Loucy (cell line): ENCODE measurements at regions not wholly inside any gene's neighbourhood (a gene's known extent, or its start where the extent isn't known, plus 50 kb on each side); places are given as distances from the start of the nearest gene placed in this dataset.
"Not testable (repeated sequence)": the region's sequence is repeated elsewhere in the genome, so short reads cannot be mapped to it uniquely, and the experiment has no call there.

Source experiments
- H2AFZ ChIP-seq: fragments of 200-600 bp; sonication (generic); 2 replicates; pipeline ENCODE4 v1.6.0; 2016; ENCODE audit warnings: antibody characterized with exemption, mild to moderate bottlenecking, low read length, moderate library complexity
- H3F3A ChIP-seq: fragments of 200-600 bp; 2 replicates; pipeline ENCODE4 v1.6.0; 2016; ENCODE audit warnings: antibody characterized with exemption, low read depth, mild to moderate bottlenecking
- H3K27me3 ChIP-seq: fragments of 200-600 bp; sonication (generic); 2 replicates; pipeline ENCODE4 v1.6.1; 2014; ENCODE audit warnings: low read length, mild to moderate bottlenecking; ENCODE audit not compliant: insufficient read depth, poor library complexity, severe bottlenecking
- H3K36me3 ChIP-seq: fragments of 200-600 bp; sonication (generic); 2 replicates; pipeline ENCODE4 v1.6.1; 2016; ENCODE audit warnings: low read length; ENCODE audit not compliant: insufficient read depth
- H3K4me1 ChIP-seq: fragments of 200-600 bp; sonication (generic); 2 replicates; pipeline ENCODE4 v1.5.1; 2014; ENCODE audit warnings: low read length, mild to moderate bottlenecking; ENCODE audit not compliant: insufficient read depth, poor library complexity, severe bottlenecking
- H3K4me2 ChIP-seq: fragments of 200-600 bp; sonication (generic); 2 replicates; pipeline ENCODE4 v1.6.0; 2014; ENCODE audit warnings: antibody characterized with exemption, low read length, low read depth, mild to moderate bottlenecking; ENCODE audit not compliant: poor library complexity, severe bottlenecking
- H3K4me3 ChIP-seq: fragments of 200-600 bp; sonication (generic); 2 replicates; pipeline ENCODE4 v1.5.1; 2014; ENCODE audit warnings: low read length, mild to moderate bottlenecking, mixed read lengths; ENCODE audit not compliant: poor library complexity, severe bottlenecking
- H3K79me2 ChIP-seq: fragments of 200-600 bp; sonication (generic); 2 replicates; pipeline ENCODE4 v1.6.1; 2014; ENCODE audit warnings: low read length; ENCODE audit not compliant: insufficient read depth
- H3K9ac ChIP-seq: fragments of 200-600 bp; sonication (generic); 2 replicates; pipeline ENCODE4 v1.6.0; 2014; ENCODE audit warnings: mild to moderate bottlenecking, low read depth, low read length, moderate library complexity; ENCODE audit not compliant: poor library complexity, severe bottlenecking
- H3K9me2 ChIP-seq: fragments of 200-600 bp; sonication (generic); replicated peaks from 2 replicates; pipeline ENCODE4 v1.6.1; 2016; ENCODE audit warnings: low read depth, low read length, mixed read lengths
- H3K9me3 ChIP-seq: fragments of 200-600 bp; sonication (generic); 2 replicates; pipeline ENCODE4 v1.6.1; 2014; ENCODE audit warnings: mild to moderate bottlenecking, antibody characterized with exemption, low read length, low read depth; ENCODE audit not compliant: insufficient read depth
- H4K20me1 ChIP-seq: fragments of 200-600 bp; sonication (generic); 2 replicates; pipeline ENCODE4 v1.6.0; 2014; ENCODE audit warnings: antibody characterized with exemption, low read length, mild to moderate bottlenecking; ENCODE audit not compliant: insufficient read depth, poor library complexity, severe bottlenecking
- CTCF ChIP-seq: fragments of 200-600 bp; sonication (generic); conservative IDR thresholded peaks from 2 replicates; pipeline ENCODE4 v1.5.1; 2014; ENCODE audit warnings: mild to moderate bottlenecking, antibody characterized with exemption, low read length
- EZH2phosphoT487 ChIP-seq: fragments of 200-600 bp; IDR thresholded peaks from 2 replicates; pipeline ENCODE4 v1.6.1; 2018; ENCODE audit warnings: antibody characterized with exemption, mild to moderate bottlenecking, moderate library complexity, borderline replicate concordance

- no peak for TF ChIP-seq EZH2phosphoT487
- H3K9ac ChIP-seq: no peak overlapping the region
- no peak overlapping the region for H2AFZ ChIP-seq
Observed at GRCh38 chr1:219067350-219067712, 106.3 kb upstream of the LYPLAL1 start.

GRCh38 chr1:219070395-219070794 lies 103.3 kb upstream of the LYPLAL1 start:
- not testable (repeated sequence) for H4K20me1 ChIP-seq, H3K36me3 ChIP-seq, H3K4me3 ChIP-seq, H2AFZ ChIP-seq, H3K9me3 ChIP-seq, H3K9me2 ChIP-seq, H3K9ac ChIP-seq, H3K27me3 ChIP-seq, H3K4me1 ChIP-seq, H3F3A ChIP-seq, H3K4me2 ChIP-seq, H3K79me2 ChIP-seq

More at GRCh38 chr1:219067350-219067712, 106.3 kb upstream of the LYPLAL1 start:
- Histone ChIP-seq H3K9me2 (no peaks in the 10 kb centered on the region), H3K79me2 (no peaks in the 10 kb centered on the region), H4K20me1 (no peaks in the 10 kb centered on the region), H3K36me3 (no peaks in the 10 kb centered on the region), H3K4me2 (no peak overlapping the region), H3K27me3 (no peaks in the 10 kb centered on the region), H3K9me3 (no peaks in the 10 kb centered on the region), H3F3A (no peaks in the 10 kb centered on the region), H3K4me3 (no peak overlapping the region), H3K4me1 (no peaks in the 10 kb centered on the region)

GRCh38 chr1:219071209-219071608 lies 102.5 kb upstream of the LYPLAL1 start:
- no peaks in the 10 kb centered on the region for H3K36me3 ChIP-seq
- H3K9me2 ChIP-seq: no peaks in the 10 kb centered on the region
- no peaks in the 10 kb centered on the region for H3K27me3 ChIP-seq
- H3F3A ChIP-seq: no peaks in the 10 kb centered on the region
- H3K4me3 ChIP-seq: no peak overlapping the region
- no peak overlapping the region for H2AFZ ChIP-seq
- H3K79me2 ChIP-seq: no peaks in the 10 kb centered on the region
- no peak for TF ChIP-seq EZH2phosphoT487
- TF ChIP-seq CTCF: no peak
- no peaks in the 10 kb centered on the region for H3K4me1 ChIP-seq
- no peak overlapping the region for H3K4me2 ChIP-seq
- H3K9ac ChIP-seq: no peak overlapping the region
- no peaks in the 10 kb centered on the region for H3K9me3 ChIP-seq
- H4K20me1 ChIP-seq: no peaks in the 10 kb centered on the region

- H3K9me2 ChIP-seq: no peaks in the 10 kb centered on the region
- H4K20me1 ChIP-seq: no peaks in the 10 kb centered on the region
- H2AFZ ChIP-seq: no peak overlapping the region
- H3K4me2 ChIP-seq: no peak overlapping the region
- no peak overlapping the region for H3K4me3 ChIP-seq
- TF ChIP-seq EZH2phosphoT487 (no peak), CTCF (no peak)
- no peak overlapping the region for H3K9ac ChIP-seq
- H3K9me3 ChIP-seq: no peaks in the 10 kb centered on the region
- no peaks in the 10 kb centered on the region for H3F3A ChIP-seq
- H3K36me3 ChIP-seq: no peaks in the 10 kb centered on the region
- H3K27me3 ChIP-seq: no peaks in the 10 kb centered on the region
- H3K79me2 ChIP-seq: no peaks in the 10 kb centered on the region
- H3K4me1 ChIP-seq: no peaks in the 10 kb centered on the region
Observed at GRCh38 chr1:219072329-219072728, 101.3 kb upstream of the LYPLAL1 start.
